Psoas muscle (tissue), 7 donors: ENCODE measurements at regions not wholly inside any gene's neighbourhood (a gene's known extent, or its start where the extent isn't known, plus 50 kb on each side); places are given as distances from the start of the nearest gene placed in this dataset.

ENCODE experiments used
- ATAC-seq, 4 donors: fragments of 200-7000 bp; cut with Tn5 transposase; one replicate each; pipeline ENCODE4 v1.9.1; 2020; ENCODE audit warnings: moderate library complexity in 3 of 4, mild to moderate bottlenecking in 2 of 4
- DNase-seq, 2 donors: peaks; one replicate each; pipeline ENCODE4 v3.0.0-alpha.2; 2020
- H3K27ac ChIP-seq: fragments of 200-600 bp; one replicate; pipeline ENCODE4 v1.8.0; 2022
- H3K27me3 ChIP-seq, 3 donors: fragments of 200-600 bp in 1 of 3; one replicate each; pipeline versions ENCODE4 v1.6.1 to v1.8.0; 2013 to 2022; ENCODE audit warnings: low read length in 2 of 3, mild to moderate bottlenecking in 2 of 3, moderate library complexity in 1 of 3; ENCODE audit not compliant: insufficient read depth in 3 of 3
- H3K36me3 ChIP-seq, 2 donors: fragments of 200-600 bp in 1 of 2; one replicate each; pipeline versions ENCODE4 v1.6.1 to v1.8.0; 2013 to 2022; ENCODE audit warnings: low read depth in 1 of 2, mild to moderate bottlenecking in 1 of 2, moderate library complexity in 1 of 2; ENCODE audit not compliant: insufficient read depth in 1 of 2
- H3K4me1 ChIP-seq: fragments of 200-600 bp; one replicate; pipeline ENCODE4 v1.8.0; 2022
- H3K4me3 ChIP-seq: fragments of 200-600 bp; one replicate; pipeline ENCODE4 v1.8.0; 2022; ENCODE audit warnings: mild to moderate bottlenecking
- H3K9me3 ChIP-seq: fragments of 200-600 bp; one replicate; pipeline ENCODE4 v1.8.0; 2022
- WGBS, 3 donors: extraction: QIAGEN DNeasy Blood & Tissue Kit; methylation state at CpG; one replicate each; pipeline versions ENCODE4 v1.1.6 to v1.1.7; 2013; 5-methylcytosine and 5-hydroxymethylcytosine counted together
- intact Hi-C, 2 donors: fragments of 100-400 bp; cut with DNase I; formaldehyde crosslinking; loops; one replicate each; pipeline versions ENCODE4 v1.11.0 to v1.14.2; 2022
- TF ChIP-seq, protein P1 (sequence below): fragments of 200-600 bp; IDR thresholded peaks from one replicate; pipeline ENCODE4 v1.8.0; 2022; ENCODE audit warnings: antibody characterized with exemption
- donor health status: healthy with polysubstance abuse.
- donor health status: DM: no; HTN: no; CAD: no; lungs with moderate emphysema.
- donor health status: Bipolar disorder and iron deficiency.
- donor health status: healthy.
- donor health status: DM: yes; HTN: yes; CAD: no.
- donor health status: DM: no; HTN: no; CAD: no.
- donor health status: DM: yes; HTN: yes; CAD: no.

- H3K4me1 ChIP-seq, result no peaks in the 10 kb centered on the region
- H3K36me3 ChIP-seq, result no peaks in the 10 kb centered on the region
- H3K4me3 ChIP-seq, result no peak overlapping the region
- TF ChIP-seq, protein P1, sequence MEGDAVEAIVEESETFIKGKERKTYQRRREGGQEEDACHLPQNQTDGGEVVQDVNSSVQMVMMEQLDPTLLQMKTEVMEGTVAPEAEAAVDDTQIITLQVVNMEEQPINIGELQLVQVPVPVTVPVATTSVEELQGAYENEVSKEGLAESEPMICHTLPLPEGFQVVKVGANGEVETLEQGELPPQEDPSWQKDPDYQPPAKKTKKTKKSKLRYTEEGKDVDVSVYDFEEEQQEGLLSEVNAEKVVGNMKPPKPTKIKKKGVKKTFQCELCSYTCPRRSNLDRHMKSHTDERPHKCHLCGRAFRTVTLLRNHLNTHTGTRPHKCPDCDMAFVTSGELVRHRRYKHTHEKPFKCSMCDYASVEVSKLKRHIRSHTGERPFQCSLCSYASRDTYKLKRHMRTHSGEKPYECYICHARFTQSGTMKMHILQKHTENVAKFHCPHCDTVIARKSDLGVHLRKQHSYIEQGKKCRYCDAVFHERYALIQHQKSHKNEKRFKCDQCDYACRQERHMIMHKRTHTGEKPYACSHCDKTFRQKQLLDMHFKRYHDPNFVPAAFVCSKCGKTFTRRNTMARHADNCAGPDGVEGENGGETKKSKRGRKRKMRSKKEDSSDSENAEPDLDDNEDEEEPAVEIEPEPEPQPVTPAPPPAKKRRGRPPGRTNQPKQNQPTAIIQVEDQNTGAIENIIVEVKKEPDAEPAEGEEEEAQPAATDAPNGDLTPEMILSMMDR, result no peak
- no peak overlapping the region for H3K27ac ChIP-seq
- H3K27me3 ChIP-seq, result no peaks in the 10 kb centered on the region
- DNase-seq, result no peak
- intact Hi-C loops, result no loop called here
- no peaks in the 10 kb centered on the region for H3K9me3 ChIP-seq
- WGBS, 3 donors, result 72 to 78% (median 73%) methylated on average over 6 of the region's 6 CpGs
- no peak for ATAC-seq
Observed at GRCh38 chr3:5735896-5736295, 548.4 kb downstream of the EDEM1 start.

DNA sequence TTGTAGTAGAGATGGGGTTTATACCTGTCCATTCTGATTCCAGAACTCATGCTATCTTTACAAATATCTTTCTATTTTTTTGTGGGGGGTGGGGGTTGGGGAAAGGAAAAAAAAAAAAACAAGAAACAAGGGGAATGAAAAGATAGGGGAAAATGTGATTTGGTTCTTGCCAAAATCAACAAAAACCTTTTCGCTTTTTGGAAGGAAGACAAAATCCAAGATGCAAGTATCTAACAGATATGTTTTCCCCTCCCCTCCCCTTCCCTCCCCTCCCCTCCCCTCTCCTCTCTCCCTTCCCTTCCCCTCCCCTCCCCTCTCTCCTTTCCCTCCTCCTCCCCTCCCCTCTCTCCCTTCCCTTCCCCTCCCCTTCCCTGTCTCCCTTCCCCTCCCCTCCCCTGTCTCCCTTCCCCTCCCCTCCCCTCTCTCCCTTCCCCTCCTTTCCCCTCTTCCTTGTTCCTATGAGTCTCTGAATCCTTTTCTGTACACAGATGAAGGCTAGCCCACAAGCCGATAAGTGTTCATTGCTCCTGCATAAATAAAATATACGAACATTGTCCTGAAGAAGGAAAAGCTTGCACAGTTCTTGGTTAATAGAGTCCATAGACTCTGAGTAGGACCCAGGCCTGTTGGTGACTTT is 551.9 kb downstream of the EDEM1 start:
- DNase-seq, result no peak
- no peak overlapping the region for H3K27ac ChIP-seq
- ATAC-seq, result no peak
- H3K27me3 ChIP-seq, result no peaks in the 10 kb centered on the region
- WGBS, 3 donors, result 58 to 86% (median 68%) methylated on average over 3 of the region's 3 CpGs
- H3K36me3 ChIP-seq, result no peaks in the 10 kb centered on the region
- no peaks in the 10 kb centered on the region for H3K4me1 ChIP-seq
- intact Hi-C loops, result no loop called here
- no peaks in the 10 kb centered on the region for H3K9me3 ChIP-seq
- no peak overlapping the region for H3K4me3 ChIP-seq
- TF ChIP-seq, protein P1, result no peak

DNA sequence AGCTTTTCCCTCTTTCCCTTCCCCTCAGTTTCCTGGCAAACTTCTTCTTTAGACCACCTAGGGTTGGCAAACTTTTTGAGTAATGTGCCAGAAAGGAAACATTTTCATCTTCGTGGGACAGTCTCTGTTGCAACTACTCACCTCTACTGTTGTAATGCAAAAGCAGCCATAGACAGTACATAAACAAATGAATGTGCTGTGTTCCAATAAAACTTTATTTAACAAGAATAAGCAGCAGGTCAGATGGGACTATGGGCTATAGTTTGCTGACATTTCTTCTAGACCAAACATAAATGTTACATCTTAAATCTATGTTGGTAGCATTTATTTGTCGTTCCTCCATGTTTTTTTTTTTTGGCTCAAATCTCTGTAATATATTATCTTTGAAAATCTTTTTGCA is 552.4 kb downstream of the EDEM1 start:
- WGBS, 3 donors, result 65 to 76% (median 69%) methylated on average over 2 of the region's 2 CpGs
- H3K9me3 ChIP-seq, result no peaks in the 10 kb centered on the region
- H3K4me3 ChIP-seq, result no peak overlapping the region
- no peak overlapping the region for H3K27ac ChIP-seq
- TF ChIP-seq, protein P1, result no peak
- no peaks in the 10 kb centered on the region for H3K27me3 ChIP-seq
- intact Hi-C loops, result no loop called here
- ATAC-seq, result no peak
- H3K4me1 ChIP-seq, result no peaks in the 10 kb centered on the region
- no peaks in the 10 kb centered on the region for H3K36me3 ChIP-seq
- DNase-seq, result no peak

- H3K9me3 ChIP-seq, result no peaks in the 10 kb centered on the region
- H3K27me3 ChIP-seq, result no peaks in the 10 kb centered on the region
- H3K4me1 ChIP-seq, result no peaks in the 10 kb centered on the region
- TF ChIP-seq, protein P1, result no peak
- no peaks in the 10 kb centered on the region for H3K36me3 ChIP-seq
- WGBS, 3 donors, result 83 to 87% (median 85%) methylated on average over 4 of the region's 4 CpGs
- DNase-seq, result no peak
- H3K4me3 ChIP-seq, result no peak overlapping the region
- intact Hi-C loops, result no loop called here
- no peak overlapping the region for H3K27ac ChIP-seq
- no peak for ATAC-seq
Observed at GRCh38 chr3:5741017-5741416, 553.5 kb downstream of the EDEM1 start.

GRCh38 chr3:5750091-5750490 is 562.6 kb downstream of the EDEM1 start:
- WGBS, 3 donors, result 83 to 87% (median 87%) methylated on average over 3 of the region's 3 CpGs
- intact Hi-C loops, result no loop called here
- ATAC-seq, result no peak

More at GRCh38 chr3:5750091-5750490, 562.6 kb downstream of the EDEM1 start:
- Histone ChIP-seq H3K27ac (no peak overlapping the region), H3K27me3 (peaks cover 0 to 2% (median 0%) of the 10 kb centered on the region in 3 donors), H3K4me1 (no peaks in the 10 kb centered on the region), H3K36me3 (no peaks in the 10 kb centered on the region), H3K4me3 (no peak overlapping the region), H3K9me3 (no peaks in the 10 kb centered on the region)
- TF ChIP-seq, protein P1, result no peak
- no peak for DNase-seq
